Fibroblast of mammary gland (primary cell): ENCODE measurements at regions not wholly inside any gene's neighbourhood (a gene's known extent, or its start where the extent isn't known, plus 50 kb on each side); places are given as distances from the start of the nearest gene placed in this dataset.
"Not testable (repeated sequence)": the region's sequence is repeated elsewhere in the genome, so short reads cannot be mapped to it uniquely, and the experiment has no call there.

ENCODE experiments used
- DNase-seq: peaks from one replicate; pipeline ENCODE4 v3.0.0-alpha.2; 2010; ENCODE audit warnings: low read depth
- H3K4me3 ChIP-seq: 2 replicates; pipeline ENCODE4 v1.5.1; 2011; ENCODE audit warnings: low read depth, mild to moderate bottlenecking, low read length, moderate library complexity; ENCODE audit not compliant: control insufficient read depth
- CTCF ChIP-seq: conservative IDR thresholded peaks from 2 replicates; pipeline ENCODE4 v1.5.1; 2011; ENCODE audit warnings: low read depth, low read length, inconsistent platforms; ENCODE audit not compliant: control insufficient read depth, insufficient read depth

DNA sequence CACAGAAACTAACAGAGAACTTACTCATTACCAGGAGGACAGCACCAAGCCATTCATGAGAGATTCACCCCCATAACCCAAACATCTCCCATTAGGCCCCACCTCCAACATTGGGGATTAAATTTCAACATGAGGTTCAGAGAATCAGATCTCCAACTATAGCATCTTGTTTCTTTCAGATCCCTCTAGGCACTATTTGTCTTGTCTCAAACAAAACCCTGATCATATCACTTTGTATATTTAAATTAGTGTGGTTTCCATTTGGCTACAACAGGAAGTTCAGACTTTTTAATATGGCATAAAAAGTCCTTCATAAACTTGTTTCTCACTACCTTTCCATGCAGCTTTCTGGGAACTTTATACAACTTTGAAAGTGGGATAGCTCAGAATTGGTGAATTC lies 699.0 kb upstream of the MIR17HG start:
- H3K4me3 ChIP-seq = no peak overlapping the region
- no peak for DNase-seq
- no peak for TF ChIP-seq CTCF

DNA sequence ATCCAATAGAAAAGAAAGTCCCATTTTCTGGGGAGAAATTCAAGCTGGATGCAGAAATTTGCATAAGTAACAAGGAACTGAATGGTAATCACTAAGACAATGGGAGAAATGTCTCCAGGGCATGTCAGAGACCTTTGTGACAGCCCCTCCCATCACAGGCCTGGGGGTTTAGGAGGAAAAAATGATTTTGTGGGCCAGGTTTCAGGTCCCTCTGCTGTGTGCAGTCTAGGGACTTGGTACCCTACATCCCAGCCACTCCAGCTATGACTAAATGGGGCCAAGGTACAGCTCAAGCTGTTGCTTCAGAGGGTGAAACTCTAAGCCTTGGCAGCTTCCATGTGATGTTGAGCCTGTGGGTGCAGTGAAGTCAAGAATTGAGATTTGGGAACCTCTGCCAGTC lies 695.5 kb upstream of the MIR17HG start:
- no peak overlapping the region for H3K4me3 ChIP-seq

DNA sequence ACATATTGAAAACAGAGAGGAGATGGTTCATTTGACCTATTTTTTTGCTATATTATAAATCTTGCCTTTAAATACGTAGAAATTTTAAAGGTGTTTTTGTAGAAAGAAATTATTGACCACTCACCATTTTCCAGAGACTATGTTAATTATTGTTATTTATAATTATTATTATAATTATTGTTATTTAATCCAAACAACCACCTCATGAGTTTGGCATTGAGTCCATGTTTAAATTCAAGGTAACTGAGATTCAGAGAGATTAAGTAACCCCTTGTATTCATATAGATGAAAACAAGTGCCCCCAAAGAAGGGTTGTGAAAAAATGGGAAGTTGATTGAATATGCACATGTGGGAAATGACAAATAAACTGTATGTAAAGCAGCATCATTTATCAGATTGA lies 692.5 kb upstream of the MIR17HG start:
- no peak for TF ChIP-seq CTCF
- no peak for DNase-seq
- H3K4me3 ChIP-seq = no peak overlapping the region

More for the DNA sequence above, 695.5 kb upstream of the MIR17HG start:
- no peak for DNase-seq
- TF ChIP-seq CTCF = no peak

DNA sequence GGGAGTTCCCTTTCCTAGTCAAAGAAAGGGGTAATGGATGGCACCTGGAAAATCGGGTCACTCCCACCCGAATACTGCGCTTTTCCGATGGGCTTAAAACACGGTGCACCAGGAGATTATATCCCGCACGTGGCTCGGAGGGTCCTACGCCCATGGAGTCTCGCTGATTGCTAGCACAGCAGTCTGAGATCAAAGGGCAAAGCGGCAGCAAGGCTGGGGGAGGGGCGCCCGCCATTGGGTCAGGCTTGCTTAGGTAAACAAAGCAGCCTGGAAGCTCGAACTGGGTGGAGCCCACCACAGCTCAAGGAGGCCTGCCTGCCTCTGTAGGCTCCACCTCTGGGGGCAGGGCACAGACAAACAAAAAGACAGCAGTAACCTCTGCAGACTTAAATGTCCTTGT lies 683.3 kb upstream of the MIR17HG start:
- H3K4me3 ChIP-seq, DNase-seq: not testable (repeated sequence)

DNA sequence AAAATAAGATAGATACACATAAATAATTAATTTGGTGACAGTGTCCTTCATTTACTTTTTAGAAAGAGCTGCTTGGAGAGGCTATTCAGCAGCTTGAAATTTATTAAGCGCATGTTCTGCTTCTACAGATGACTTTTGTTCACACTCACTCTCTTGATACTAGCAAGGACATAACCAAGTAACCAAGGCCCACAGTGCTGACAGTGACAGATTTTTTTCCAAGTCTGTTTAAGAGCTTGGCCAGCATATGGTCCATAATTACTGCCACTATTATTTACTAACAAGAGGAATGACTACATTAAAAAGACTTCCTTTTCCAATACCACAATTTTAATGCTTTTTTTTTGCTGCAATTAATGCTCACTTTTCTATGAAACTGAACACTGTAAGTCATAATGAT lies 673.7 kb upstream of the MIR17HG start:
- no peak for TF ChIP-seq CTCF
- no peak overlapping the region for H3K4me3 ChIP-seq
- no peak for DNase-seq

GRCh38 chr13:90675129-90675528 lies 672.4 kb upstream of the MIR17HG start:
- no peak overlapping the region for H3K4me3 ChIP-seq
- DNase-seq = no peak
- TF ChIP-seq CTCF = no peak

DNA sequence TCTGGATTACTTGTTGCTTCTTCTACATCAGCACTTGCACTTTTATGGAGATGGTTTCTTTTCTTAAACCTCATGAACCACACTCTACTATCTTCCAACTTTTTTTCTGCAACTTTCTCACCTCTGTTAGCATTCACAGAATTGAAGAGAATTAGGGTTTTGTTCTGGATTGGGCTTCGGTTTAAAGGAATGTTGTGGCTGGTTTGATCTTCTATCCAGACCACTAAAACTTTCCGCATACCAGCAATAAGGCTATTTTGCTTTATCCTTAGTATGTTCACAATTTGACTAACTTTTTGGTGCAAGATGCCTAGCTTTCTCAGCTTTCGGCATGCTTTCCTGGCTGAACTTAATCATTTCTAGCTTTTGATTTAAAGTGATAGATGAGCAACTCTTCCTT lies 666.7 kb upstream of the MIR17HG start:
- no peak overlapping the region for H3K4me3 ChIP-seq
- no peak for TF ChIP-seq CTCF
- no peak for DNase-seq
